Suprapubic skin (tissue), 4 donors: ENCODE measurements at regions not wholly inside any gene's neighbourhood (a gene's known extent, or its start where the extent isn't known, plus 50 kb on each side); places are given as distances from the start of the nearest gene placed in this dataset.
A peak's percentile ranks its signal among the peaks of the same experiment; 100 is the strongest.

Source experiments
- DNase-seq, 2 donors: peaks; one replicate each; pipeline ENCODE4 v3.0.0-alpha.2; 2019; ENCODE audit warnings: low spot score in 2 of 2
- H3K27ac ChIP-seq: fragments of 200-600 bp; sonication (generic); one replicate; pipeline ENCODE4 v1.5.1; 2019
- H3K27me3 ChIP-seq: fragments of 200-600 bp; sonication (generic); one replicate; pipeline ENCODE4 v1.5.1; 2019
- H3K36me3 ChIP-seq: fragments of 200-600 bp; sonication (generic); one replicate; pipeline ENCODE4 v1.5.1; 2019
- H3K4me1 ChIP-seq: fragments of 200-600 bp; sonication (generic); one replicate; pipeline ENCODE4 v1.5.1; 2019
- H3K4me3 ChIP-seq: fragments of 200-600 bp; sonication (generic); one replicate; pipeline ENCODE4 v1.5.1; 2019; ENCODE audit warnings: mild to moderate bottlenecking
- H3K9me3 ChIP-seq: fragments of 200-600 bp; sonication (generic); one replicate; pipeline ENCODE4 v1.5.1; 2019
- CTCF ChIP-seq, 2 donors: fragments of 200-600 bp in 1 of 2; fragments of 450-650 bp in 1 of 2; sonication (generic) in 1 of 2; IDR thresholded peaks; one replicate each; pipeline ENCODE4 v1.5.1; 2016 to 2019; ENCODE audit warnings: antibody characterized with exemption in 2 of 2, mild to moderate bottlenecking in 1 of 2, moderate library complexity in 1 of 2
- EP300 ChIP-seq: sonication (generic); formaldehyde crosslinking; IDR thresholded peaks from one replicate; pipeline ENCODE4 v1.6.1; 2017; ENCODE audit warnings: antibody characterized with exemption
- POLR2A ChIP-seq, 2 donors: fragments of 450-650 bp; IDR thresholded peaks; one replicate each; pipeline ENCODE4 v1.6.1; 2017; ENCODE audit warnings: antibody characterized with exemption in 2 of 2, mild to moderate bottlenecking in 2 of 2, moderate library complexity in 2 of 2
- POLR2AphosphoS5 ChIP-seq, 3 donors: sonication (generic); formaldehyde crosslinking; IDR thresholded peaks; one replicate each; pipeline ENCODE4 v1.6.1; 2017; ENCODE audit warnings: antibody characterized with exemption in 3 of 3
- WGBS: methylation state at CpG from one replicate; pipeline ENCODE4 v1.1.5; 2018; 5-methylcytosine and 5-hydroxymethylcytosine counted together

DNA sequence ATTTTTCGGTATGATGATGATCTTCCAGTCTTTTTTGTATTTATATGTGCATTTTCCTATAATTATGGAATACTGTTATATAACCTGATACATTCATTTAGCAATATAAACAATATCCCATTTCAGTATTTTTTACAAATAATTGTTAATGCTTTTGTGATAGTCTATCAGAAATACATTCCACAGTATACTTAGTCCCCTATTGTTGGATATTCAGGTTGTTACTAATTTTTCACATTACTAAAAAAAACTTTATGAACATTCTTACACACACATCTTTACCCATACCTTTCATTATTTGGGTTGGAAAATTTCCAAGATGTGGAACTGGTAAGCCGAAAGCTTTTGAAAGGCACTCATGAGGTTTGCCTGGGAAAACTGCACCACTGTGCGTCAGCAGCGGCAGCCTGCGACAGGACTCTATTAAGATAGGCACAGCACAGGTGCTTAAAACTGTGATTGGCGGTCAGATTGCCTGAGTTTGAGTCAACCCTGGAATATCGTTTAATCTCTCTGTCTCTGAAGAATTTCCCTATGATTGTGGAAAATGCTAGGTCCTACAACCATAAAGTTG, 147.5 kb upstream of the ERCC6L2 start:
- Histone ChIP-seq H3K27me3 (peaks cover 4% of the 10 kb centered on the region), H3K9me3 (no peaks in the 10 kb centered on the region), H3K36me3 (no peaks in the 10 kb centered on the region), H3K4me3 (no peak overlapping the region), H3K4me1 (no peaks in the 10 kb centered on the region), H3K27ac (no peak overlapping the region)
- no peak for DNase-seq
- WGBS, result 89% methylated on average over 7 of the region's 7 CpGs
- TF ChIP-seq EP300, result no peak
- TF ChIP-seq POLR2A (IDR thresholded peaks at IDR 0.05), result no peak
- no peak for TF ChIP-seq CTCF (IDR thresholded peaks at IDR 0.05)
- no peak for TF ChIP-seq POLR2AphosphoS5 (IDR thresholded peaks at IDR 0.05)

DNA sequence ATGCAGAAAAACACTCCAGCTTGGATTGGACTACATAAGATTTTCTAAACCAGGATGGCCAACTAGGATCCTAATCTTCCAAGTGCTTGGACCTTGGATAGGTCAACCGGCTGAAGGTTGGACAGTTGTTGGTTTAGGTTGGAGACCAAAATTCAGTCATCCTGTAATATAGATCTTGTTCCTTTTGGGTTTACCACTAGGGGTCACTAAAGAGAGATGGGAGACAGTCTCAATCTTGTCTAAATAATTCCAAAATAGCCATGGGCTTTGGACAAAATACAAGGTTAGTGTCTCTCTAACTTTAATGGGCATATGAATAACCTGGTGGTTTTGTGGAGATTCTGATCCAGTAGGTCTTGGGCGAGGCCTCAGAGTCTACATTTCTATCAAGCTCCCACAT, 148.7 kb upstream of the ERCC6L2 start:
- TF ChIP-seq CTCF (IDR thresholded peaks at IDR 0.05) (peak; percentile 19 to 42), POLR2AphosphoS5 (IDR thresholded peaks at IDR 0.05) (no peak), EP300 (no peak), POLR2A (IDR thresholded peaks at IDR 0.05) (no peak)
- Histone ChIP-seq H3K4me1 (no peaks in the 10 kb centered on the region), H3K9me3 (no peaks in the 10 kb centered on the region), H3K27ac (no peak overlapping the region), H3K36me3 (no peaks in the 10 kb centered on the region), H3K27me3 (peaks cover 4% of the 10 kb centered on the region), H3K4me3 (no peak overlapping the region)
- no peak for DNase-seq
- 62% methylated on average over 2 of the region's 2 CpGs for WGBS

DNA sequence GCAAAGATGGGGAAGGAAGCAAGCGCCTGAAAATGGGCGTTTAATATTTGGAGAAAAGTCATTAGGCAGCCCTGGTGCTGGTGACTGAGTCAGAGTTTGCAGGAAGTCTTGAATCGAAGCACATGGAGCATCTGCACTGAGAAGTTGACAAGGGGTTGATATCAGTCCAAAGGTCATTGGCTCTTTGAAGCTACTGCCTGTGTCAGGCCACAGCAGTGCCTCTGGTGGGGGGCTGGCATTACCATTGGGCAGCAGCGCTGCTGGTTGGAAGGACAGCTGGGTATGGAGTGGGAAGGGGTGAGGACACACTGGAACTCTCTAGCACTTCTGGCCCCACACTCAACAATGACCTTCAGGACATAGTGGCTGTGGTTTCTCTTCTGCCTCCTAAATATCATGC, 150.4 kb upstream of the ERCC6L2 start:
- H3K4me3 ChIP-seq, result no peak overlapping the region
- no peak for TF ChIP-seq POLR2A (IDR thresholded peaks at IDR 0.05)
- no peak for TF ChIP-seq CTCF (IDR thresholded peaks at IDR 0.05)
- TF ChIP-seq POLR2AphosphoS5 (IDR thresholded peaks at IDR 0.05), result no peak
- TF ChIP-seq EP300, result no peak
- no peaks in the 10 kb centered on the region for H3K36me3 ChIP-seq
- H3K27ac ChIP-seq, result no peak overlapping the region
- WGBS, result 79% methylated on average over 4 of the region's 4 CpGs
- no peak for DNase-seq
- no peaks in the 10 kb centered on the region for H3K4me1 ChIP-seq
- no peaks in the 10 kb centered on the region for H3K9me3 ChIP-seq
- H3K27me3 ChIP-seq, result peaks cover 4% of the 10 kb centered on the region

DNA sequence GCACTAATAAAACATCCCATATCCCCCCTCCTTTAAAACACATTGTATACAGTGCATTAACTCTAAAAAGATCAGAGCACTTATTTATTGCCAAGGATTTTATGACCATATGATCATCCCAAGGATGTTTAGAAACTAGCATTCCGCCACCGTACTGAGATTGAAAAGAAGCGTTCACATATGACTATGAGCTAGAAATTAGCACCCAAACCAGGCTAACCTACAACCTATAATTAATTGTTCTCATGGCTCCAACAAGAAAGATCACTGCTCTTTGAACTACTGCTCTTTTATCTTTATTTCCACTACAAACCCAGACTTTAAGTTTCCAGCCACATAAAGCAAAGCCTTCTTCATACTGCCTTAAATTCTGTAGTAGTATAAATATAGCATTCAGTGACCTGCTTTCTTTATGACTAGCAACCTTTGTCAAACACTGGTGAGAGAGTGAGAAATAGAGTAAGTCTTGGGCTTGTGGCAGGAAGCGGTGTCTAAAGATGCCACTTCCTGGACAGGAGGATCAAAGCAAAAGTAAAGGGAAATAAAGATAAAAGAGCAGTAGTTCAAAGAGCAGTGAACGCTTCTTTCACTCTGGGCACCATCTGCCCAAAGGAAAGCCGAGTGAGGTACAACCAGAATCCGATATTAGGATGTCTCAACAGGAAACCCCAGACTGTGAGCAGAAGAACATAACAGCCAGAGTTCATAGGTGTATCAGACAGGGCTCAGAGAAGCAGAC, 151.1 kb upstream of the ERCC6L2 start:
- Histone ChIP-seq H3K4me1 (no peaks in the 10 kb centered on the region), H3K27me3 (peaks cover 4% of the 10 kb centered on the region), H3K4me3 (no peak overlapping the region), H3K9me3 (no peaks in the 10 kb centered on the region), H3K27ac (no peak overlapping the region), H3K36me3 (no peaks in the 10 kb centered on the region)
- DNase-seq, result no peak
- TF ChIP-seq POLR2A (IDR thresholded peaks at IDR 0.05) (no peak), EP300 (no peak), CTCF (IDR thresholded peaks at IDR 0.05) (no peak), POLR2AphosphoS5 (IDR thresholded peaks at IDR 0.05) (no peak)
- 70% methylated on average over 7 of the region's 7 CpGs for whole genome bisulfite sequencing

DNA sequence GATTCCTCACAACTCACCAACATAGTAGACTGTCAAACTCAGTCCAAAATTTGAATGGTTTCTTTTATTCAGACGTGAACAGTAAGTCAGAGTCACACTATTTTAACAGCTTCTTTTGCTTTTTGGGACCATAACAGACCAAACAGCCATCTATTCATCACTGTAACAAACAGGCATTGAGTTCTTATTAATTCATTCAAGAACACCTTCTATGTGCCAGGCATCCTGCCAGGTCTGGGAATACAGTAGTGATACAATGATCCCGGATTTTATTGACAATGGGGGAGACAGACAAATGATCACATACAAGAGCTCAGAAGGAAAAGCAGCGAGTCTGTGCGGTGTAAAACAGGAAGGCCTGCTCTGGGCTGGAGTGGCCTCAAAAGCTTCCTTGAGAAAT, 153.3 kb upstream of the ERCC6L2 start:
- Histone ChIP-seq H3K4me3 (no peak overlapping the region), H3K27me3 (peaks cover 4% of the 10 kb centered on the region), H3K4me1 (no peaks in the 10 kb centered on the region), H3K36me3 (no peaks in the 10 kb centered on the region), H3K27ac (no peak overlapping the region), H3K9me3 (no peaks in the 10 kb centered on the region)
- TF ChIP-seq POLR2AphosphoS5 (IDR thresholded peaks at IDR 0.05) (no peak), EP300 (no peak), POLR2A (IDR thresholded peaks at IDR 0.05) (no peak), CTCF (IDR thresholded peaks at IDR 0.05) (no peak)
- 63% methylated on average over 4 of the region's 4 CpGs for WGBS
- no peak for DNase-seq
